Bronchial epithelial cell (primary cell): ENCODE measurements at regions not wholly inside any gene's neighbourhood (a gene's known extent, or its start where the extent isn't known, plus 50 kb on each side); places are given as distances from the start of the nearest gene placed in this dataset.

Experiments
- DNase-seq: peaks from one replicate; pipeline ENCODE4 v3.0.0-alpha.2; 2010; ENCODE audit warnings: low read depth
- FAIRE-seq: peaks from 2 replicates; lab custom pipeline; 2011; peaks lifted over from hg19 to GRCh38; lab: Jason Lieb, UNC
- H3K27me3 ChIP-seq: 2 replicates; pipeline ENCODE4 v1.5.1; 2011; ENCODE audit warnings: low read length; ENCODE audit not compliant: control insufficient read depth, insufficient read depth
- H3K36me3 ChIP-seq: 2 replicates; pipeline ENCODE4 v1.5.1; 2011; ENCODE audit warnings: low read length; ENCODE audit not compliant: control insufficient read depth, insufficient read depth
- H3K4me3 ChIP-seq: 2 replicates; pipeline ENCODE4 v1.5.1; 2011; ENCODE audit warnings: mild to moderate bottlenecking, low read depth, low read length, control low read depth
- CTCF ChIP-seq: IDR thresholded peaks from 2 replicates; pipeline ENCODE4 v1.5.1; 2011; ENCODE audit warnings: mild to moderate bottlenecking, moderate library complexity, low read length, control low read depth, inconsistent platforms; ENCODE audit not compliant: insufficient read depth, severe bottlenecking

GRCh38 chr2:84040281-84040680 lies 418.8 kb downstream of the SUCLG1 start:
- TF ChIP-seq CTCF, result no peak
- Histone ChIP-seq H3K27me3 (no peaks in the 10 kb centered on the region), H3K36me3 (no peaks in the 10 kb centered on the region), H3K4me3 (no peak overlapping the region)
- DNase-seq (no peak), FAIRE-seq (no peak)

GRCh38 chr2:84038866-84039265 lies 420.2 kb downstream of the SUCLG1 start:
- no peak overlapping the region for H3K4me3 ChIP-seq
- TF ChIP-seq CTCF, result no peak
- FAIRE-seq, result no peak
- H3K36me3 ChIP-seq, result no peaks in the 10 kb centered on the region
- no peaks in the 10 kb centered on the region for H3K27me3 ChIP-seq
- no peak for DNase-seq

GRCh38 chr2:84033347-84033974 lies 425.6 kb downstream of the SUCLG1 start:
- Histone ChIP-seq H3K36me3 (no peaks in the 10 kb centered on the region), H3K27me3 (no peaks in the 10 kb centered on the region), H3K4me3 (no peak overlapping the region)
- no peak for FAIRE-seq
- TF ChIP-seq CTCF, result no peak
- DNase-seq, result peak; percentile 69

- Histone ChIP-seq H3K27me3 (no peaks in the 10 kb centered on the region), H3K4me3 (no peak overlapping the region), H3K36me3 (no peaks in the 10 kb centered on the region)
- DNase-seq (no peak), FAIRE-seq (no peak)
- TF ChIP-seq CTCF, result no peak
Observed at GRCh38 chr2:84031312-84032050, 427.6 kb downstream of the SUCLG1 start.

- FAIRE-seq (no peak), DNase-seq (no peak)
- H3K4me3 ChIP-seq, result no peak overlapping the region
- H3K27me3 ChIP-seq, result no peaks in the 10 kb centered on the region
- H3K36me3 ChIP-seq, result no peaks in the 10 kb centered on the region
- no peak for TF ChIP-seq CTCF
Observed at GRCh38 chr2:84029903-84030575, 429.0 kb downstream of the SUCLG1 start.
